ENCODE measurements at regions not wholly inside any gene's neighbourhood (a gene's known extent, or its start where the extent isn't known, plus 50 kb on each side); places are given as distances from the start of the nearest gene placed in this dataset.

DNA sequence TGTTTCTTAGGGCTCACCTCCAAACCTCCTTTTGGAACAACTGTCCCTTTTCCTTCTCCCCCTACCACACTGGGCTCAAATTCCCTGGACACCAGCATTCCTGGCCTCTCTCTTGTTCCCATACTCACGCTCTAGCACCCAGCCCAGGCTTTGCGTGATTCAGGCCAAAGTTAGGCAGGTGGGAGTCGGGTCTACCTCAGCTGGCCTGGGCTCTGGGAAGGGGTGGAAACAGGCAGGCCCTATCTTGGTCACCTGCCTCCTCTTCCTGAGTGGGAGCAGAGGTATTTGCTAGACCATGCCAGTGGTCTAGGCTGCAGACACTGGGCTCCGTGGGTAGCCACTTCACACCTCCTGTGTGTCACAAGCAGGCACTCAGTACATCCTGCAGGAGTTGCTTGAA, 211.1 kb upstream of the MAMLD1 start:
- TF ChIP-seq, protein P1, sequence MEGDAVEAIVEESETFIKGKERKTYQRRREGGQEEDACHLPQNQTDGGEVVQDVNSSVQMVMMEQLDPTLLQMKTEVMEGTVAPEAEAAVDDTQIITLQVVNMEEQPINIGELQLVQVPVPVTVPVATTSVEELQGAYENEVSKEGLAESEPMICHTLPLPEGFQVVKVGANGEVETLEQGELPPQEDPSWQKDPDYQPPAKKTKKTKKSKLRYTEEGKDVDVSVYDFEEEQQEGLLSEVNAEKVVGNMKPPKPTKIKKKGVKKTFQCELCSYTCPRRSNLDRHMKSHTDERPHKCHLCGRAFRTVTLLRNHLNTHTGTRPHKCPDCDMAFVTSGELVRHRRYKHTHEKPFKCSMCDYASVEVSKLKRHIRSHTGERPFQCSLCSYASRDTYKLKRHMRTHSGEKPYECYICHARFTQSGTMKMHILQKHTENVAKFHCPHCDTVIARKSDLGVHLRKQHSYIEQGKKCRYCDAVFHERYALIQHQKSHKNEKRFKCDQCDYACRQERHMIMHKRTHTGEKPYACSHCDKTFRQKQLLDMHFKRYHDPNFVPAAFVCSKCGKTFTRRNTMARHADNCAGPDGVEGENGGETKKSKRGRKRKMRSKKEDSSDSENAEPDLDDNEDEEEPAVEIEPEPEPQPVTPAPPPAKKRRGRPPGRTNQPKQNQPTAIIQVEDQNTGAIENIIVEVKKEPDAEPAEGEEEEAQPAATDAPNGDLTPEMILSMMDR (IDR thresholded peaks at IDR 0.05): no peak
- Histone ChIP-seq H3K27ac (ENCODE audit: low read length) (no peak overlapping the region), H3K9me3 (ENCODE audit: control insufficient read depth, insufficient read depth, low read length) (no peaks in the 10 kb centered on the region), H3K36me3 (ENCODE audit: control insufficient read depth, insufficient read depth, low read length) (no peaks in the 10 kb centered on the region), H3K4me3 (ENCODE audit: low read length) (no peak overlapping the region), H3K4me1 (ENCODE audit: control insufficient read depth, insufficient read depth, low read length) (peaks cover 4% of the 10 kb centered on the region), H3K27me3 (ENCODE audit: control insufficient read depth, insufficient read depth, low read length) (no peaks in the 10 kb centered on the region)
- intact Hi-C loops (cut with micrococcal nuclease): no loop called here
- 59% methylated on average over 4 of the region's 4 CpGs for WGBS (ENCODE audit: insufficient coverage)
- ATAC-seq (no peak), DNase-seq (no peak)
- Mint-ChIP-seq H3K27ac (no peak overlapping the region), H3K27me3 (ENCODE audit: low read depth in 2 of 2) (peaks cover 3 to 19% of the 10 kb centered on the region in 2 donors), H3K4me1 (peaks cover 0 to 20% of the 10 kb centered on the region in 2 donors), H3K4me3 (no peak overlapping the region), H3K36me3 (no peaks in the 10 kb centered on the region), H3K9me3 (no peaks in the 10 kb centered on the region)

DNA sequence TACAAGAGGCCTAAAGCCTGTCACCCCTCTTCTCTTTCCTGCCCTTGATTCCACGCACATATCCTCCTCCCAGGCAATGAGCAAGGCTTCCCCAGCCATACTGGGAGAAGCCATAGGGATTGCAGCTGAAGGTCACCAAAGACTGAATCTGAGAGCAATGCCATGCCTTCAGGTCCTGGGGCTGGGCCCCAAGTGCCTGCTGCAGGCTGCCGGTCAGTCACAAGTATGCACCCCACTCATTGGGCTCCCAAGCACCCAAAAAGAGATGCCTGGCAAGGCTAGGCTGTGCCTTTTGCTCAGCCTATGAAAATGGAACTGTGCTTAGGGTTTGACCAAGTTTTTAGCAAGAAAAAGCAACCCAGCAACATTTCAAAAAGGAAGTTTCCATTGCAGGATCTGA, 210.6 kb upstream of the MAMLD1 start:
- Histone ChIP-seq H3K9me3 (ENCODE audit: control insufficient read depth, insufficient read depth, low read length) (no peaks in the 10 kb centered on the region), H3K27ac (ENCODE audit: low read length) (no peak overlapping the region), H3K27me3 (ENCODE audit: control insufficient read depth, insufficient read depth, low read length) (no peaks in the 10 kb centered on the region), H3K4me1 (ENCODE audit: control insufficient read depth, insufficient read depth, low read length) (peaks cover 4% of the 10 kb centered on the region), H3K36me3 (ENCODE audit: control insufficient read depth, insufficient read depth, low read length) (no peaks in the 10 kb centered on the region), H3K4me3 (ENCODE audit: low read length) (no peak overlapping the region)
- TF ChIP-seq, protein P1 (IDR thresholded peaks at IDR 0.05): no peak
- Mint-ChIP-seq H3K27me3 (ENCODE audit: low read depth in 2 of 2) (peaks cover 3 to 14% of the 10 kb centered on the region in 2 donors), H3K4me3 (no peak overlapping the region), H3K36me3 (no peaks in the 10 kb centered on the region), H3K9me3 (no peaks in the 10 kb centered on the region), H3K4me1 (peaks cover 0 to 18% of the 10 kb centered on the region in 2 donors), H3K27ac (no peak overlapping the region)
- DNase-seq (no peak), ATAC-seq (no peak)
- intact Hi-C loops (cut with micrococcal nuclease): no loop called here
- 80% methylated on average over 2 of the region's 2 CpGs for WGBS (ENCODE audit: insufficient coverage)

DNA sequence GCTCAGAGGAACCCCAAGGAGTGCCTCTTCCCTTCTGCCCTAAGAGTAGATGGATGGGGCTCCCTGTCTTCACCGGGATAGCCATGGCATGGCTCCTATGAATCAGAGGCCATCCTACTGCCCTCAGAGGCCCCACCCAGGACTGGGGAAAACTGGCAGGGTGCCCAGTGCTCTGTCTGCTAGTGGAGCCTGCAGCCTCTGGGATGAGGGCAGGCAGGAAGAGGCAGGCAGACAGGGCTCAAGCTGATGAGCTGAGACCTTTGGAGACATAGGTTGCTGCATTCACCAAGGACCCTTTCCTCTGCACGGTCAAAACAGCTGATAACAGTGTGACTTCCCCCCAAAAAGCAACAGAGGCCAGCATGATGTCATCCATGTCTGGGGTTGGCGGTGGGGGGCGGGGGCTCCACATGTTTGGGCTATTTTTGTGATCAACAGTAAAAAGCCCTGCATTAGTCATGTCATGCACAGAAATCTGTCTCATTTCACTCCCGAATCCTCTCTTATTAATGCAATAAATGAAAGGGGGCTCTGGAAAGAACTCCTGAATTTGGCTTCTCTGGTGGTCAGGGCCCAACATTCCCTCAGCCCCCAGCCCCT, 207.6 kb upstream of the MAMLD1 start:
- ATAC-seq (no peak), DNase-seq (no peak)
- H3K4me1 ChIP-seq (ENCODE audit: control insufficient read depth, insufficient read depth, low read length): no peaks in the 10 kb centered on the region
- no peak overlapping the region for H3K4me3 Mint-ChIP-seq
- H3K4me1 Mint-ChIP-seq: no peaks in the 10 kb centered on the region
- H3K4me3 ChIP-seq (ENCODE audit: low read length): no peak overlapping the region
- WGBS (ENCODE audit: insufficient coverage): 76% methylated on average over 4 of the region's 5 CpGs
- H3K36me3 ChIP-seq (ENCODE audit: control insufficient read depth, insufficient read depth, low read length): no peaks in the 10 kb centered on the region
- H3K36me3 Mint-ChIP-seq: no peaks in the 10 kb centered on the region
- no peaks in the 10 kb centered on the region for H3K27me3 ChIP-seq (ENCODE audit: control insufficient read depth, insufficient read depth, low read length)
- H3K27ac ChIP-seq (ENCODE audit: low read length): no peak overlapping the region
- TF ChIP-seq, protein P1 (IDR thresholded peaks at IDR 0.05): no peak
- no peak overlapping the region for H3K27ac Mint-ChIP-seq
- H3K27me3 Mint-ChIP-seq (ENCODE audit: low read depth in 2 of 2): peaks cover 0 to 5% of the 10 kb centered on the region in 2 donors
- intact Hi-C loops (cut with micrococcal nuclease): no loop called here
- no peaks in the 10 kb centered on the region for H3K9me3 ChIP-seq (ENCODE audit: control insufficient read depth, insufficient read depth, low read length)
- H3K9me3 Mint-ChIP-seq: no peaks in the 10 kb centered on the region

DNA sequence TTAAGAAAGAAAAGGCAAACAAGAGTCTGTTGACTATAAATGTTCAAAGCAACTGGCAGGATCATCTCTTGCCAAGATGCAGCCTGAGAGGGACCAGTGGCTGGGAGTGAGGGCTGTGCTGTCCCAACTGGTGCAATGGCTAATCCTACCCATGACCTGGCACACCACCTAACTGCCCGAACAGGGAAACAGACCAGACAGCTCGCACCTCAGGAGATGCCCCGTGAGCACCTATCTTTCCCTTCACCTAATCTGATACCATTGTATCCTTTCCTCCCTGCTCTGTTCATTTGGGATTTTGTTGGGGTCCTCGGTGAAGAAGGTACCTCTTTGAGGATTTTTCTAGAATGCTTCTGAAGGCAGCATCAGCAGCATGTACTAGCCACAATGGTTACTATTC, 206.5 kb upstream of the MAMLD1 start:
- peaks cover 0 to 5% of the 10 kb centered on the region in 2 donors for H3K27me3 Mint-ChIP-seq (ENCODE audit: low read depth in 2 of 2)
- DNase-seq (no peak), ATAC-seq (no peak)
- Histone ChIP-seq H3K4me3 (ENCODE audit: low read length) (no peak overlapping the region), H3K27ac (ENCODE audit: low read length) (no peak overlapping the region), H3K9me3 (ENCODE audit: control insufficient read depth, insufficient read depth, low read length) (no peaks in the 10 kb centered on the region), H3K36me3 (ENCODE audit: control insufficient read depth, insufficient read depth, low read length) (no peaks in the 10 kb centered on the region), H3K4me1 (ENCODE audit: control insufficient read depth, insufficient read depth, low read length) (no peaks in the 10 kb centered on the region), H3K27me3 (ENCODE audit: control insufficient read depth, insufficient read depth, low read length) (no peaks in the 10 kb centered on the region)
- H3K9me3 Mint-ChIP-seq: no peaks in the 10 kb centered on the region
- H3K4me3 Mint-ChIP-seq: no peak overlapping the region
- intact Hi-C loops (cut with micrococcal nuclease): no loop called here
- no peak overlapping the region for H3K27ac Mint-ChIP-seq
- 85% methylated on average over 3 of the region's 4 CpGs for WGBS (ENCODE audit: insufficient coverage)
- no peaks in the 10 kb centered on the region for H3K4me1 Mint-ChIP-seq
- TF ChIP-seq, protein P1 (IDR thresholded peaks at IDR 0.05): no peak
- H3K36me3 Mint-ChIP-seq: no peaks in the 10 kb centered on the region

All from natural killer cell (primary cell).